ENCODE measurements at regions not wholly inside any gene's neighbourhood (a gene's known extent, or its start where the extent isn't known, plus 50 kb on each side); places are given as distances from the start of the nearest gene placed in this dataset.

DNA sequence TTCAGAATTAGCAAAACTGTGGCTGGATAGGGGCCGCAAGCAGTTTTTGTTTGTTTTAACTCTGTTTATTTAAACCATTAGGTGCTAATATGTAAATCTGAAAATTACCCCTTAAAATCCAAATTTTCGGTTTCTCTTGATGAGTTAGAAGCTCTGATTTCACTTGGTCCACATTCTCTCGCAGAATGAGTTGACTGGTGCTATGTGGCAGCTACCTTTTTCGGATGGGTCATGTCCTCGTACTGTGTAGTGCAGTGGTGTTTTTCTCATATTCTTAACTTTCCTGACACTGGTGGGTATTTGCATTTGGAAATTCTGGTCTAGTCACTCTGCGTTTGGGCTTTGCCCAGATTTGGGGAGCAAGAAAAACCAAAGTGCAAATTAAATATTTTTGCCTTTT lies 87.1 kb downstream of the DIPK2A start:
- Histone ChIP-seq H2AFZ (ENCODE audit: low read length) (no peak overlapping the region), H3K4me1 (ENCODE audit: control insufficient read depth, extremely low read depth, insufficient read depth, low read length) (peaks cover 4% of the 10 kb centered on the region), H4K20me1 (ENCODE audit: control insufficient read depth, extremely low read depth, insufficient read depth, low read length) (no peaks in the 10 kb centered on the region), H3K4me2 (ENCODE audit: extremely low read depth, insufficient read depth, low read length) (no peak overlapping the region), H3K36me3 (ENCODE audit: control insufficient read depth, insufficient read depth, low read length) (no peaks in the 10 kb centered on the region), H3K79me2 (ENCODE audit: control insufficient read depth, insufficient read depth, low read length) (no peaks in the 10 kb centered on the region), H3K27ac (ENCODE audit: insufficient read depth, low read length) (no peak overlapping the region), H3K9ac (ENCODE audit: insufficient read depth, low read length) (no peak overlapping the region), H3K9me3 (ENCODE audit: control insufficient read depth, insufficient read depth, low read depth, low read length) (no peaks in the 10 kb centered on the region), H3K27me3 (ENCODE audit: control insufficient read depth, insufficient read depth, low read length) (no peaks in the 10 kb centered on the region), H3K4me3 (replicated peaks in 1 of 4; ENCODE audit: control extremely low read depth in 1 of 4, insufficient read depth in 1 of 4, low read depth in 3 of 4, low read length in 4 of 4) (no peak overlapping the region)
- TF ChIP-seq EZH2 (IDR thresholded peaks at IDR 0.05; ENCODE audit: low read length, missing control alignments), result no peak
- TF ChIP-seq, protein P1, sequence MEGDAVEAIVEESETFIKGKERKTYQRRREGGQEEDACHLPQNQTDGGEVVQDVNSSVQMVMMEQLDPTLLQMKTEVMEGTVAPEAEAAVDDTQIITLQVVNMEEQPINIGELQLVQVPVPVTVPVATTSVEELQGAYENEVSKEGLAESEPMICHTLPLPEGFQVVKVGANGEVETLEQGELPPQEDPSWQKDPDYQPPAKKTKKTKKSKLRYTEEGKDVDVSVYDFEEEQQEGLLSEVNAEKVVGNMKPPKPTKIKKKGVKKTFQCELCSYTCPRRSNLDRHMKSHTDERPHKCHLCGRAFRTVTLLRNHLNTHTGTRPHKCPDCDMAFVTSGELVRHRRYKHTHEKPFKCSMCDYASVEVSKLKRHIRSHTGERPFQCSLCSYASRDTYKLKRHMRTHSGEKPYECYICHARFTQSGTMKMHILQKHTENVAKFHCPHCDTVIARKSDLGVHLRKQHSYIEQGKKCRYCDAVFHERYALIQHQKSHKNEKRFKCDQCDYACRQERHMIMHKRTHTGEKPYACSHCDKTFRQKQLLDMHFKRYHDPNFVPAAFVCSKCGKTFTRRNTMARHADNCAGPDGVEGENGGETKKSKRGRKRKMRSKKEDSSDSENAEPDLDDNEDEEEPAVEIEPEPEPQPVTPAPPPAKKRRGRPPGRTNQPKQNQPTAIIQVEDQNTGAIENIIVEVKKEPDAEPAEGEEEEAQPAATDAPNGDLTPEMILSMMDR (conservative IDR thresholded peaks at IDR 0.05 in 1 of 2, IDR thresholded peaks at IDR 0.05 in 1 of 2; ENCODE audit: low read depth in 1 of 2, low read length in 2 of 2), result no peak
- no peak for DNase-seq (ENCODE audit: low read depth in 2 of 2)

DNA sequence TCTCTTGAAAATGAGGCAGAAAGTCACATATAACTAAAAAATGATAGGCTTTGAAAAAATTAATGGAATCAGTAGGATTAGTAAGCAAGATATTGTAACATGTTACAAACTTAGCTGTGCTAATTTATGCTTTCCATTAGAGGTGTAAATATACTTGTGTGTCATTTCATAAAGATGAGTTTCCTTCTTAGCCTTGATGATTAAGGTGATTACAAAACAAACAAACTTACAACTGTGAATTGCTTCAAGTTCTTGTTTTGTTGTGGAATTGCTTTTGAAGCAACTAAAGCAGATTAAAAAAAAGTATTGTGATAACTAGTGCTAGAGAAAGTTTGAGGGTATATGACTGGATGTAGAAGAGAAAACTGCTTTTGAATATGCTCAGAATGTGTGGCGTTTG lies 87.9 kb downstream of the DIPK2A start:
- TF ChIP-seq EZH2 (IDR thresholded peaks at IDR 0.05; ENCODE audit: low read length, missing control alignments), result no peak
- TF ChIP-seq, protein P1 (conservative IDR thresholded peaks at IDR 0.05 in 1 of 2, IDR thresholded peaks at IDR 0.05 in 1 of 2; ENCODE audit: low read depth in 1 of 2, low read length in 2 of 2), result no peak
- peaks cover 4% of the 10 kb centered on the region for H3K4me1 ChIP-seq (ENCODE audit: control insufficient read depth, extremely low read depth, insufficient read depth, low read length)
- no peaks in the 10 kb centered on the region for H3K36me3 ChIP-seq (ENCODE audit: control insufficient read depth, insufficient read depth, low read length)
- no peak overlapping the region for H2AFZ ChIP-seq (ENCODE audit: low read length)
- H4K20me1 ChIP-seq (ENCODE audit: control insufficient read depth, extremely low read depth, insufficient read depth, low read length), result no peaks in the 10 kb centered on the region
- DNase-seq (ENCODE audit: low read depth in 2 of 2), result no peak
- no peak overlapping the region for H3K27ac ChIP-seq (ENCODE audit: insufficient read depth, low read length)
- no peaks in the 10 kb centered on the region for H3K27me3 ChIP-seq (ENCODE audit: control insufficient read depth, insufficient read depth, low read length)
- H3K79me2 ChIP-seq (ENCODE audit: control insufficient read depth, insufficient read depth, low read length), result no peaks in the 10 kb centered on the region
- no peaks in the 10 kb centered on the region for H3K9me3 ChIP-seq (ENCODE audit: control insufficient read depth, insufficient read depth, low read depth, low read length)
- H3K4me3 ChIP-seq (replicated peaks in 1 of 4; ENCODE audit: control extremely low read depth in 1 of 4, insufficient read depth in 1 of 4, low read depth in 3 of 4, low read length in 4 of 4), result no peak overlapping the region
- H3K4me2 ChIP-seq (ENCODE audit: extremely low read depth, insufficient read depth, low read length), result no peak overlapping the region
- H3K9ac ChIP-seq (ENCODE audit: insufficient read depth, low read length), result no peak overlapping the region

GRCh38 chr3:144060881-144061280 lies 89.3 kb downstream of the DIPK2A start:
- Histone ChIP-seq H3K36me3 (ENCODE audit: control insufficient read depth, insufficient read depth, low read length) (no peaks in the 10 kb centered on the region), H3K9me3 (ENCODE audit: control insufficient read depth, insufficient read depth, low read depth, low read length) (no peaks in the 10 kb centered on the region), H3K27me3 (ENCODE audit: control insufficient read depth, insufficient read depth, low read length) (no peaks in the 10 kb centered on the region), H3K27ac (ENCODE audit: insufficient read depth, low read length) (no peak overlapping the region), H3K4me1 (ENCODE audit: control insufficient read depth, extremely low read depth, insufficient read depth, low read length) (peaks cover 2% of the 10 kb centered on the region), H3K79me2 (ENCODE audit: control insufficient read depth, insufficient read depth, low read length) (no peaks in the 10 kb centered on the region), H4K20me1 (ENCODE audit: control insufficient read depth, extremely low read depth, insufficient read depth, low read length) (no peaks in the 10 kb centered on the region), H2AFZ (ENCODE audit: low read length) (no peak overlapping the region), H3K4me2 (ENCODE audit: extremely low read depth, insufficient read depth, low read length) (no peak overlapping the region), H3K4me3 (replicated peaks in 1 of 4; ENCODE audit: control extremely low read depth in 1 of 4, insufficient read depth in 1 of 4, low read depth in 3 of 4, low read length in 4 of 4) (no peak overlapping the region), H3K9ac (ENCODE audit: insufficient read depth, low read length) (no peak overlapping the region)
- TF ChIP-seq, protein P1 (conservative IDR thresholded peaks at IDR 0.05 in 1 of 2, IDR thresholded peaks at IDR 0.05 in 1 of 2; ENCODE audit: low read depth in 1 of 2, low read length in 2 of 2), result no peak
- TF ChIP-seq EZH2 (IDR thresholded peaks at IDR 0.05; ENCODE audit: low read length, missing control alignments), result no peak
- no peak for DNase-seq (ENCODE audit: low read depth in 2 of 2)
